Colonic mucosa (tissue), 4 donors: ENCODE measurements at regions not wholly inside any gene's neighbourhood (a gene's known extent, or its start where the extent isn't known, plus 50 kb on each side); places are given as distances from the start of the nearest gene placed in this dataset.

ENCODE experiments used
- DNase-seq: peaks from one replicate; pipeline ENCODE4 v3.0.0-alpha.2; 2020
- H3K27ac ChIP-seq: fragments of 200-600 bp; one replicate; pipeline ENCODE4 v1.8.0; 2021
- H3K27me3 ChIP-seq: fragments of 200-600 bp; one replicate; pipeline ENCODE4 v1.8.0; 2021
- H3K36me3 ChIP-seq: fragments of 200-600 bp; one replicate; pipeline ENCODE4 v1.8.0; 2021
- H3K4me1 ChIP-seq: fragments of 200-600 bp; one replicate; pipeline ENCODE4 v1.8.0; 2021; ENCODE audit warnings: mild to moderate bottlenecking
- H3K4me3 ChIP-seq: fragments of 200-600 bp; one replicate; pipeline ENCODE4 v1.8.0; 2021
- H3K9ac ChIP-seq, 2 donors: one replicate each; pipeline ENCODE4 v1.7.0; 2013; ENCODE audit warnings: control low read depth in 2 of 2, low read depth in 2 of 2, low read length in 2 of 2
- H3K9me3 ChIP-seq: fragments of 200-600 bp; one replicate; pipeline ENCODE4 v1.8.0; 2021
- CTCF ChIP-seq: fragments of 200-600 bp; IDR thresholded peaks from one replicate; pipeline ENCODE4 v1.8.0; 2022; ENCODE audit warnings: antibody characterized with exemption, mild to moderate bottlenecking
- intact Hi-C: fragments of 100-400 bp; cut with DNase I; formaldehyde crosslinking; loops from one replicate; pipeline ENCODE4 v1.14.1; 2022
- donor health status: healthy.
- donor health status: DM: no; HTN: no; CAD: no.
- donor health status: DM: no; HTN: no; CAD: no.

GRCh38 chr3:110753516-110753915 is 318.1 kb upstream of the NECTIN3 start:
- Histone ChIP-seq H3K27ac (no peak overlapping the region), H3K9me3 (no peaks in the 10 kb centered on the region), H3K36me3 (no peaks in the 10 kb centered on the region), H3K4me3 (no peak overlapping the region), H3K4me1 (no peaks in the 10 kb centered on the region), H3K27me3 (no peaks in the 10 kb centered on the region), H3K9ac (no peak overlapping the region)
- intact Hi-C loops = no loop called here
- no peak for DNase-seq
- no peak for TF ChIP-seq CTCF

GRCh38 chr3:110754212-110754916 is 317.3 kb upstream of the NECTIN3 start:
- Histone ChIP-seq H3K27me3 (no peaks in the 10 kb centered on the region), H3K36me3 (no peaks in the 10 kb centered on the region), H3K9me3 (no peaks in the 10 kb centered on the region), H3K4me1 (no peaks in the 10 kb centered on the region), H3K4me3 (no peak overlapping the region), H3K9ac (no peak overlapping the region), H3K27ac (no peak overlapping the region)
- no peak for TF ChIP-seq CTCF
- no peak for DNase-seq
- intact Hi-C loops = no loop called here

- Histone ChIP-seq H3K4me1 (no peaks in the 10 kb centered on the region), H3K27ac (no peak overlapping the region), H3K9me3 (no peaks in the 10 kb centered on the region), H3K9ac (no peak overlapping the region), H3K27me3 (no peaks in the 10 kb centered on the region), H3K4me3 (no peak overlapping the region), H3K36me3 (no peaks in the 10 kb centered on the region)
- TF ChIP-seq CTCF = no peak
- no peak for DNase-seq
- intact Hi-C loops = no loop called here
Observed at GRCh38 chr3:110755345-110755744, 316.3 kb upstream of the NECTIN3 start.

- no peak for TF ChIP-seq CTCF
- no peak for DNase-seq
- intact Hi-C loops = no loop called here
Observed at GRCh38 chr3:110756705-110757104, 314.9 kb upstream of the NECTIN3 start.

GRCh38 chr3:110758208-110758607 is 313.4 kb upstream of the NECTIN3 start:
- Histone ChIP-seq H3K4me1 (no peaks in the 10 kb centered on the region), H3K9me3 (no peaks in the 10 kb centered on the region), H3K27ac (no peak overlapping the region), H3K36me3 (no peaks in the 10 kb centered on the region), H3K9ac (no peak overlapping the region), H3K4me3 (no peak overlapping the region), H3K27me3 (no peaks in the 10 kb centered on the region)
- no peak for DNase-seq
- no peak for TF ChIP-seq CTCF
- intact Hi-C loops = no loop called here

More at GRCh38 chr3:110756705-110757104, 314.9 kb upstream of the NECTIN3 start:
- H3K9ac ChIP-seq = no peak overlapping the region
- no peaks in the 10 kb centered on the region for H3K36me3 ChIP-seq
- H3K4me1 ChIP-seq = no peaks in the 10 kb centered on the region
- no peaks in the 10 kb centered on the region for H3K9me3 ChIP-seq
- no peak overlapping the region for H3K27ac ChIP-seq
- no peak overlapping the region for H3K4me3 ChIP-seq
- H3K27me3 ChIP-seq = no peaks in the 10 kb centered on the region
